Stimulated activated CD4-positive, alpha-beta T cell treated with anti-CD3 and anti-CD28 coated beads, Interleukin-4, amount 100 ng/mL, for 1 hour (primary cell): ENCODE measurements at regions not wholly inside any gene's neighbourhood (a gene's known extent, or its start where the extent isn't known, plus 50 kb on each side); places are given as distances from the start of the nearest gene placed in this dataset.

Experiments used
- DNase-seq: peaks from one replicate; pipeline ENCODE4 v3.0.0-alpha.2; 2020

- no peak for DNase-seq
These were observed 300.0 kb downstream of the FGF9 start for GRCh38 chr13:21970918-21971317.

GRCh38 chr13:21971662-21972621 lies 301.1 kb downstream of the FGF9 start:
- no peak for DNase-seq

GRCh38 chr13:21973437-21974125 lies 302.7 kb downstream of the FGF9 start:
- no peak for DNase-seq

GRCh38 chr13:21974741-21975140 lies 303.9 kb downstream of the FGF9 start:
- DNase-seq, result no peak

GRCh38 chr13:21976159-21976558 lies 305.3 kb downstream of the FGF9 start:
- no peak for DNase-seq

- no peak for DNase-seq
These were observed 308.4 kb downstream of the FGF9 start for GRCh38 chr13:21979161-21979806.

GRCh38 chr13:21980049-21980448 lies 309.2 kb downstream of the FGF9 start:
- DNase-seq, result no peak

- DNase-seq, result no peak
These were observed 313.3 kb downstream of the FGF9 start for GRCh38 chr13:21984156-21984555.

GRCh38 chr13:21986602-21987001 lies 315.7 kb downstream of the FGF9 start:
- DNase-seq, result no peak

GRCh38 chr13:21987793-21988192 lies 316.9 kb downstream of the FGF9 start:
- DNase-seq, result no peak

- DNase-seq, result no peak
These were observed 317.8 kb downstream of the FGF9 start for GRCh38 chr13:21988624-21989023.

- DNase-seq, result no peak
These were observed 325.2 kb downstream of the FGF9 start for GRCh38 chr13:21996049-21996448.

GRCh38 chr13:21997726-21998125 lies 326.9 kb downstream of the FGF9 start:
- no peak for DNase-seq

- DNase-seq, result no peak
These were observed 327.6 kb downstream of the FGF9 start for GRCh38 chr13:21998279-21998990.

- DNase-seq, result no peak
These were observed 328.8 kb downstream of the FGF9 start for GRCh38 chr13:21999666-22000065.

GRCh38 chr13:22000191-22000590 lies 329.3 kb downstream of the FGF9 start:
- no peak for DNase-seq

- DNase-seq, result no peak
These were observed 330.5 kb downstream of the FGF9 start for GRCh38 chr13:22001336-22001735.

GRCh38 chr13:22002893-22003292 lies 332.0 kb downstream of the FGF9 start:
- DNase-seq, result no peak

GRCh38 chr13:22009500-22009899 lies 338.6 kb downstream of the FGF9 start:
- DNase-seq, result no peak

- no peak for DNase-seq
These were observed 339.1 kb downstream of the FGF9 start for GRCh38 chr13:22009937-22010336.

GRCh38 chr13:22012686-22013085 lies 341.8 kb downstream of the FGF9 start:
- DNase-seq, result no peak

GRCh38 chr13:22014469-22014868 lies 343.6 kb downstream of the FGF9 start:
- no peak for DNase-seq

GRCh38 chr13:22017226-22017625 lies 346.4 kb downstream of the FGF9 start:
- no peak for DNase-seq
